KMS-11 (cell line): ENCODE measurements at regions not wholly inside any gene's neighbourhood (a gene's known extent, or its start where the extent isn't known, plus 50 kb on each side); places are given as distances from the start of the nearest gene placed in this dataset.
"Not testable (repeated sequence)": the region's sequence is repeated elsewhere in the genome, so short reads cannot be mapped to it uniquely, and the experiment has no call there.

Source experiments
- H2AFZ ChIP-seq: fragments of 200-600 bp; sonication (generic); 2 replicates; pipeline ENCODE4 v1.6.1; 2016; ENCODE audit warnings: antibody characterized with exemption, mixed run types, low read depth
- H3K27ac ChIP-seq: fragments of 200-600 bp; sonication (generic); 2 replicates; pipeline ENCODE4 v1.6.1; 2016; ENCODE audit warnings: mild to moderate bottlenecking, mixed run types
- H3K27me3 ChIP-seq: fragments of 200-600 bp; sonication (generic); 2 replicates; pipeline ENCODE4 v1.6.1; 2017; ENCODE audit warnings: mild to moderate bottlenecking, low read depth, mixed run types, moderate library complexity; ENCODE audit not compliant: insufficient read depth
- H3K36me3 ChIP-seq: fragments of 200-600 bp; sonication (generic); 2 replicates; pipeline ENCODE4 v1.6.1; 2017; ENCODE audit warnings: mild to moderate bottlenecking, mixed run types; ENCODE audit not compliant: insufficient read depth
- H3K4me1 ChIP-seq: fragments of 200-600 bp; sonication (generic); 2 replicates; pipeline ENCODE4 v1.6.1; 2016; ENCODE audit warnings: mild to moderate bottlenecking, low read depth, mixed run types; ENCODE audit not compliant: poor library complexity, severe bottlenecking
- H3K4me2 ChIP-seq: fragments of 200-600 bp; sonication (generic); 2 replicates; pipeline ENCODE4 v1.7.0; 2016; ENCODE audit warnings: mild to moderate bottlenecking, mixed run types
- H3K4me3 ChIP-seq: fragments of 200-600 bp; sonication (generic); IDR thresholded peaks from 2 replicates; pipeline ENCODE4 v1.6.1; 2017; ENCODE audit warnings: low read depth, low read length, mixed read lengths; ENCODE audit not compliant: insufficient read depth
- H3K79me2 ChIP-seq: fragments of 200-600 bp; sonication (generic); 2 replicates; pipeline ENCODE4 v1.6.1; 2016; ENCODE audit warnings: low read depth, mixed run types; ENCODE audit not compliant: insufficient read depth
- H3K9ac ChIP-seq: fragments of 200-600 bp; sonication (generic); 2 replicates; pipeline ENCODE4 v1.6.1; 2016; ENCODE audit warnings: mild to moderate bottlenecking, mixed run types
- H4K20me1 ChIP-seq: fragments of 200-600 bp; sonication (generic); 2 replicates; pipeline ENCODE4 v1.6.1; 2016; ENCODE audit warnings: mild to moderate bottlenecking, mixed run types; ENCODE audit not compliant: insufficient read depth
- CTCF ChIP-seq: fragments of 200-600 bp; sonication (generic); conservative IDR thresholded peaks from 2 replicates; pipeline ENCODE4 v1.6.1; 2017; ENCODE audit warnings: low read depth, mild to moderate bottlenecking, antibody characterized with exemption, low read length, moderate library complexity, mixed read lengths

- Histone ChIP-seq H3K4me3 (no peak overlapping the region), H3K4me2 (no peak overlapping the region), H4K20me1 (no peaks in the 10 kb centered on the region), H3K36me3 (no peaks in the 10 kb centered on the region), H3K4me1 (no peaks in the 10 kb centered on the region), H2AFZ (no peak overlapping the region), H3K79me2 (no peaks in the 10 kb centered on the region), H3K9ac (no peak overlapping the region), H3K27me3 (no peaks in the 10 kb centered on the region), H3K27ac (no peak overlapping the region)
- TF ChIP-seq CTCF: no peak
These were observed 992.2 kb downstream of the DIPK2A start for GRCh38 chr3:144963810-144964209.

- H3K27ac ChIP-seq: no peak overlapping the region
- H3K79me2 ChIP-seq: no peaks in the 10 kb centered on the region
- no peaks in the 10 kb centered on the region for H3K4me1 ChIP-seq
- TF ChIP-seq CTCF: no peak
- H3K4me3 ChIP-seq: no peak overlapping the region
- no peak overlapping the region for H2AFZ ChIP-seq
- H4K20me1 ChIP-seq: no peaks in the 10 kb centered on the region
- H3K27me3 ChIP-seq: no peaks in the 10 kb centered on the region
- no peaks in the 10 kb centered on the region for H3K36me3 ChIP-seq
- H3K4me2 ChIP-seq: no peak overlapping the region
- no peak overlapping the region for H3K9ac ChIP-seq
These were observed 994.9 kb downstream of the DIPK2A start for GRCh38 chr3:144966560-144966959.

- Histone ChIP-seq H3K9ac (no peak overlapping the region), H3K36me3 (no peaks in the 10 kb centered on the region), H3K79me2 (no peaks in the 10 kb centered on the region), H3K27ac (no peak overlapping the region), H4K20me1 (no peaks in the 10 kb centered on the region), H2AFZ (no peak overlapping the region), H3K4me2 (no peak overlapping the region), H3K4me3 (no peak overlapping the region), H3K4me1 (no peaks in the 10 kb centered on the region), H3K27me3 (no peaks in the 10 kb centered on the region)
- TF ChIP-seq CTCF: no peak
These were observed 997.2 kb downstream of the DIPK2A start for GRCh38 chr3:144968750-144969350.

GRCh38 chr3:144984481-144984880 lies 1012.9 kb downstream of the DIPK2A start:
- not testable (repeated sequence) for H3K4me1 ChIP-seq, H4K20me1 ChIP-seq, H3K4me3 ChIP-seq, H3K9ac ChIP-seq, H3K36me3 ChIP-seq, H2AFZ ChIP-seq, H3K79me2 ChIP-seq, H3K27me3 ChIP-seq, H3K27ac ChIP-seq, H3K4me2 ChIP-seq

GRCh38 chr3:144989807-144990206 lies 1018.2 kb downstream of the DIPK2A start:
- Histone ChIP-seq H3K9ac (no peak overlapping the region), H3K79me2 (no peaks in the 10 kb centered on the region), H3K36me3 (no peaks in the 10 kb centered on the region), H3K27me3 (no peaks in the 10 kb centered on the region), H3K4me3 (no peak overlapping the region), H3K27ac (no peak overlapping the region), H2AFZ (no peak overlapping the region), H3K4me2 (no peak overlapping the region), H3K4me1 (no peaks in the 10 kb centered on the region), H4K20me1 (no peaks in the 10 kb centered on the region)
- TF ChIP-seq CTCF: no peak
